ENCODE measurements at regions not wholly inside any gene's neighbourhood (a gene's known extent, or its start where the extent isn't known, plus 50 kb on each side); places are given as distances from the start of the nearest gene placed in this dataset.

- TF ChIP-seq CTCF (IDR thresholded peaks at IDR 0.05) (no peak), ATF2 (CRISPR knock-in tag; IDR thresholded peaks at IDR 0.05; ENCODE audit: borderline replicate concordance, low read depth) (no peak), OVOL2 (CRISPR knock-in tag; IDR thresholded peaks at IDR 0.05; ENCODE audit: borderline replicate concordance) (no peak), E2F5 (CRISPR knock-in tag; IDR thresholded peaks at IDR 0.05) (no peak), TP53 (CRISPR knock-in tag; IDR thresholded peaks at IDR 0.05) (no peak), FOXP1 (CRISPR knock-in tag; IDR thresholded peaks at IDR 0.05; ENCODE audit: borderline replicate concordance) (no peak), SMAD3 (CRISPR knock-in tag; IDR thresholded peaks at IDR 0.05; ENCODE audit: borderline replicate concordance) (no peak)
These were observed 76.3 kb downstream of the TANC2 start for GRCh38 chr17:63042256-63042812.

Measured in WTC11 (cell line).